Activated T-helper 1 cell treated with anti-CD3 and anti-CD28 coated beads, Interleukin-12 subunit alpha, Interleukin-12 subunit beta, Interleukin-2, Interleukin-4 antibody, amounts not matched to agents 30 ng/mL and 10 ng/mL and 1 ng/mL, durations not matched to agents 14 hours and 24 hours and 36 hours (primary cell): ENCODE measurements at regions not wholly inside any gene's neighbourhood (a gene's known extent, or its start where the extent isn't known, plus 50 kb on each side); places are given as distances from the start of the nearest gene placed in this dataset.

Experiments
- DNase-seq: peaks from one replicate; pipeline ENCODE4 v3.0.0; 2021; ENCODE audit warnings: low spot score
- H3K27ac Mint-ChIP-seq: one replicate; pipeline ENCODE4 v1.8.0; 2021; ENCODE audit warnings: mild to moderate bottlenecking, mixed read lengths
- H3K27me3 Mint-ChIP-seq: one replicate; pipeline ENCODE4 v1.8.0; 2022; ENCODE audit warnings: mild to moderate bottlenecking, moderate library complexity, mixed read lengths; ENCODE audit not compliant: insufficient read depth
- H3K36me3 Mint-ChIP-seq: one replicate; pipeline ENCODE4 v1.8.0; 2021; ENCODE audit warnings: low read depth, mixed read lengths
- H3K4me1 Mint-ChIP-seq: one replicate; pipeline ENCODE4 v1.8.0; 2021; ENCODE audit warnings: low read depth, mixed read lengths
- H3K4me3 Mint-ChIP-seq: one replicate; pipeline ENCODE4 v1.8.0; 2021; ENCODE audit warnings: mild to moderate bottlenecking, moderate library complexity, mixed read lengths
- H3K9me3 Mint-ChIP-seq: one replicate; pipeline ENCODE4 v1.8.0; 2021; ENCODE audit warnings: mixed read lengths
- intact Hi-C: fragments of 100-400 bp; cut with micrococcal nuclease; formaldehyde crosslinking; loops from one replicate; pipeline ENCODE4 v1.15.1; 2024

GRCh38 chr13:76630629-76631230, 255.5 kb downstream of the KCTD12 start:
- no peaks in the 10 kb centered on the region for H3K4me1 Mint-ChIP-seq
- H3K27ac Mint-ChIP-seq, result no peak overlapping the region
- intact Hi-C loops, result no loop called here
- H3K27me3 Mint-ChIP-seq, result peaks cover 2% of the 10 kb centered on the region
- H3K36me3 Mint-ChIP-seq, result no peaks in the 10 kb centered on the region
- DNase-seq, result no peak
- H3K4me3 Mint-ChIP-seq, result no peak overlapping the region
- H3K9me3 Mint-ChIP-seq, result no peaks in the 10 kb centered on the region

DNA sequence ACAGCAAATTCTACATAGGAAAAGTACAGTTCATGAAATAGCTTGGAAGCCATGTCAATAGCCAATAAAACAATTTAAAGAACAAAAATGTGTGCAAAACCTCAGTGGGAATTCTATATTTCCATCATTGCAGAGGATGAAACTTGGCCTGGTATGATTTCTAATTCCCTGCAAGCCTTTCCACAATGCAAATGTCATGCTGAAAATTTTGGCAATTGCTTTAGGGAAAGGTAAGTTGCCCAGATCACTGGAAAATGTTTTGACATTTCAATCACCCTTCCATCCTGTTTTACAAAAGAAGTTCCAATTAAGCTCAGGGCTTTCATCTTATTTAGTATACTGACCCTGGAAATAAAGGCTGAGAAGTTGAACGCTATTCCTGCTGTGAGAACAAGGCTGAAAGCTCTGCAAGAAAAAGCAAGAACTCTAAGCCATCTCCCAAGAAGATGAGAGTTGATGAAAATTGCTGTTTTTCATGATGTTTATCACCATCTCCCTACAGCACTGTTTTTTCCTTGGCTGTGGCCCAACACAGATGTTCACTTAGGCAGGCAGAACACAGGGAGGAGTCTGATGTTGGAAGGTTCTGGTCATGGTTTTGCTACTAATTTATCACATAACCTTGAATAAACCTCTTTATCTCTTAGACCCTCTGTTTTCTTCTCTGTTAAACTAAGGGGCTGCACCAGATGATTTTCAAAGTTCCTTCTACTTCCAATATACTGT, 263.7 kb downstream of the KCTD12 start:
- no peak overlapping the region for H3K4me3 Mint-ChIP-seq
- H3K27ac Mint-ChIP-seq, result no peak overlapping the region
- no peaks in the 10 kb centered on the region for H3K36me3 Mint-ChIP-seq
- DNase-seq, result no peak
- no peaks in the 10 kb centered on the region for H3K4me1 Mint-ChIP-seq
- H3K9me3 Mint-ChIP-seq, result peaks cover 6% of the 10 kb centered on the region
- intact Hi-C loops, result no loop called here
- no peaks in the 10 kb centered on the region for H3K27me3 Mint-ChIP-seq

DNA sequence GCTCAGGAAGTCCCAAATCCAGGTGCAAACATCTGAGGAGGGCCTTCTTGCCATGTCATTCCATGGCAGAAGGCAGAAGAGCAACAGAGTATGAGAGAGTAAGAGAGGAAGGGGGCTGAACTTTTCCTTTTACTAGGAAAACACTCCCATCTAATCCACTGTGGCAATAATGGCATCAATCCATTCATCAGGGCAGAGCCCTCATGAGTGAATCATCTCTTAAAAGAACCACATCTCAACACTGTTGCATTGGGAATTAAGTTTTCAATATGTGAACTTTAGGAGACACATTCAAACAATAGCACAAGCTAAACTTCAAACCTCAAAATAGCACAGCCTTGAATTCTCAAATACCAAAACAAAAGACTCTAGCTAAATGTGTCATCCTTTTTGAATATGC, 264.5 kb downstream of the KCTD12 start:
- Mint-ChIP-seq H3K4me1 (no peaks in the 10 kb centered on the region), H3K9me3 (peaks cover 6% of the 10 kb centered on the region), H3K27me3 (no peaks in the 10 kb centered on the region), H3K27ac (no peak overlapping the region), H3K4me3 (no peak overlapping the region), H3K36me3 (no peaks in the 10 kb centered on the region)
- DNase-seq, result no peak
- intact Hi-C loops, result no loop called here

DNA sequence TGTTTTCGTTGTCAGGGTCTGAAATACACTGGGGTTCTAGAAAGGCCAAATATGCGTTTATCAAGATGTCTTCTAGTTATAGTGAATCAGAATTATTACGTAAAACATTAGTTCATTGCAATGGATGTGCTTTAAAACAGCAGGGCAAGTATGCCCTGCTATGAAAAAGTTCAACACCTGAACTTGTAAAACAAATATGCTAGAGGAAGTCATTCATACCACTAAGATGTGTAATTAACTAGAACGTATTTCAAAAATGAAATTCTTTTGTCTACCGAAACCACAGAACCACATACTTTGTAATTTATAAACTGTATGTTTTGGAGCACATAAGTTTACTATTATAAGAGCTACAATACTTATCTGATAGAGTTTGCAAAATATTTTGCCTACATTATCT, 266.2 kb downstream of the KCTD12 start:
- Mint-ChIP-seq H3K27ac (no peak overlapping the region), H3K36me3 (no peaks in the 10 kb centered on the region), H3K9me3 (peaks cover 6% of the 10 kb centered on the region), H3K4me3 (no peak overlapping the region), H3K4me1 (no peaks in the 10 kb centered on the region), H3K27me3 (no peaks in the 10 kb centered on the region)
- no peak for DNase-seq
- intact Hi-C loops, result no loop called here

- no peak for DNase-seq
- H3K4me3 Mint-ChIP-seq, result no peak overlapping the region
- H3K36me3 Mint-ChIP-seq, result no peaks in the 10 kb centered on the region
- H3K27me3 Mint-ChIP-seq, result no peaks in the 10 kb centered on the region
- H3K4me1 Mint-ChIP-seq, result no peaks in the 10 kb centered on the region
- H3K27ac Mint-ChIP-seq, result no peak overlapping the region
- intact Hi-C loops, result no loop called here
- peaks cover 6% of the 10 kb centered on the region for H3K9me3 Mint-ChIP-seq
Observed at GRCh38 chr13:76619631-76620030, 266.6 kb downstream of the KCTD12 start.

GRCh38 chr13:76610819-76611415, 275.3 kb downstream of the KCTD12 start:
- intact Hi-C loops, result no loop called here
- no peak for DNase-seq
- no peak overlapping the region for H3K27ac Mint-ChIP-seq
- no peaks in the 10 kb centered on the region for H3K27me3 Mint-ChIP-seq
- H3K4me1 Mint-ChIP-seq, result no peaks in the 10 kb centered on the region
- no peaks in the 10 kb centered on the region for H3K9me3 Mint-ChIP-seq
- no peaks in the 10 kb centered on the region for H3K36me3 Mint-ChIP-seq
- no peak overlapping the region for H3K4me3 Mint-ChIP-seq

- no peak for DNase-seq
- H3K27ac Mint-ChIP-seq, result no peak overlapping the region
- intact Hi-C loops, result no loop called here
- H3K4me1 Mint-ChIP-seq, result no peaks in the 10 kb centered on the region
- H3K27me3 Mint-ChIP-seq, result no peaks in the 10 kb centered on the region
- H3K36me3 Mint-ChIP-seq, result no peaks in the 10 kb centered on the region
- no peak overlapping the region for H3K4me3 Mint-ChIP-seq
- H3K9me3 Mint-ChIP-seq, result peaks cover 4% of the 10 kb centered on the region
Observed at GRCh38 chr13:76609643-76610042, 276.6 kb downstream of the KCTD12 start.

GRCh38 chr13:76607866-76608265, 278.3 kb downstream of the KCTD12 start:
- intact Hi-C loops, result no loop called here
- DNase-seq, result no peak
- H3K4me3 Mint-ChIP-seq, result no peak overlapping the region
- no peaks in the 10 kb centered on the region for H3K36me3 Mint-ChIP-seq
- no peak overlapping the region for H3K27ac Mint-ChIP-seq
- no peaks in the 10 kb centered on the region for H3K27me3 Mint-ChIP-seq
- no peaks in the 10 kb centered on the region for H3K4me1 Mint-ChIP-seq
- peaks cover 5% of the 10 kb centered on the region for H3K9me3 Mint-ChIP-seq

- intact Hi-C loops, result no loop called here
- DNase-seq, result no peak
- Mint-ChIP-seq H3K27ac (no peak overlapping the region), H3K27me3 (no peaks in the 10 kb centered on the region), H3K4me1 (no peaks in the 10 kb centered on the region), H3K4me3 (no peak overlapping the region), H3K36me3 (no peaks in the 10 kb centered on the region), H3K9me3 (peaks cover 5% of the 10 kb centered on the region)
Observed at GRCh38 chr13:76600081-76600480, 286.1 kb downstream of the KCTD12 start.

- Mint-ChIP-seq H3K4me3 (no peak overlapping the region), H3K9me3 (no peaks in the 10 kb centered on the region), H3K4me1 (no peaks in the 10 kb centered on the region), H3K36me3 (no peaks in the 10 kb centered on the region), H3K27ac (no peak overlapping the region), H3K27me3 (no peaks in the 10 kb centered on the region)
- intact Hi-C loops, result no loop called here
- no peak for DNase-seq
Observed at GRCh38 chr13:76597868-76598267, 288.3 kb downstream of the KCTD12 start.

- H3K9me3 Mint-ChIP-seq, result no peaks in the 10 kb centered on the region
- intact Hi-C loops, result no loop called here
- H3K4me1 Mint-ChIP-seq, result no peaks in the 10 kb centered on the region
- no peak for DNase-seq
- no peak overlapping the region for H3K4me3 Mint-ChIP-seq
- H3K36me3 Mint-ChIP-seq, result no peaks in the 10 kb centered on the region
- H3K27ac Mint-ChIP-seq, result no peak overlapping the region
- H3K27me3 Mint-ChIP-seq, result no peaks in the 10 kb centered on the region
Observed at GRCh38 chr13:76596216-76596615, 290.0 kb downstream of the KCTD12 start.

DNA sequence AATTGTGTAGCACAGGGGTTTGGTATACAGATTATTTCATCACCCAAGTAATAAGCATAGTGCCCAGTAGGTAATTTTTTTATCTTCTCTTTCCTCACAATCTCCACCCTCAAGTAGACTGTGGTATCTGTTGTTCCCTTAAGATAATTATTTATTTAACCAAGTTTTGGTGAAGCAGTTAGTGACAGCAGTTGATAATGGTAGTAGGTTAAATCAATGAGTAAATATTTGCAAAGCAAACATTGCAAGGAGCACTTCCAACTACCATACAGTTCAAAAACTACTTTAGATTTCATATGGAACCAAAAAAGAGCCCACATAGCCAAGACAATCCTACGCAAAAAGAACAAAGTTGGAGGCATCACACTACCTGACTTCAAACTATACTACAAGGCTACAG, 291.8 kb downstream of the KCTD12 start:
- Mint-ChIP-seq H3K4me1 (no peaks in the 10 kb centered on the region), H3K27ac (no peak overlapping the region), H3K4me3 (no peak overlapping the region), H3K36me3 (no peaks in the 10 kb centered on the region), H3K27me3 (no peaks in the 10 kb centered on the region), H3K9me3 (no peaks in the 10 kb centered on the region)
- intact Hi-C loops, result no loop called here
- no peak for DNase-seq

- Mint-ChIP-seq H3K4me1 (no peaks in the 10 kb centered on the region), H3K27me3 (no peaks in the 10 kb centered on the region), H3K9me3 (no peaks in the 10 kb centered on the region), H3K27ac (no peak overlapping the region), H3K4me3 (no peak overlapping the region), H3K36me3 (no peaks in the 10 kb centered on the region)
- DNase-seq, result no peak
- intact Hi-C loops, result no loop called here
Observed at GRCh38 chr13:76586842-76587241, 299.4 kb downstream of the KCTD12 start.
